ENCODE measurements at regions not wholly inside any gene's neighbourhood (a gene's known extent, or its start where the extent isn't known, plus 50 kb on each side); places are given as distances from the start of the nearest gene placed in this dataset.
A peak's percentile ranks its signal among the peaks of the same experiment; 100 is the strongest.
"Not testable (repeated sequence)": the region's sequence is repeated elsewhere in the genome, so short reads cannot be mapped to it uniquely, and the experiment has no call there.

DNA sequence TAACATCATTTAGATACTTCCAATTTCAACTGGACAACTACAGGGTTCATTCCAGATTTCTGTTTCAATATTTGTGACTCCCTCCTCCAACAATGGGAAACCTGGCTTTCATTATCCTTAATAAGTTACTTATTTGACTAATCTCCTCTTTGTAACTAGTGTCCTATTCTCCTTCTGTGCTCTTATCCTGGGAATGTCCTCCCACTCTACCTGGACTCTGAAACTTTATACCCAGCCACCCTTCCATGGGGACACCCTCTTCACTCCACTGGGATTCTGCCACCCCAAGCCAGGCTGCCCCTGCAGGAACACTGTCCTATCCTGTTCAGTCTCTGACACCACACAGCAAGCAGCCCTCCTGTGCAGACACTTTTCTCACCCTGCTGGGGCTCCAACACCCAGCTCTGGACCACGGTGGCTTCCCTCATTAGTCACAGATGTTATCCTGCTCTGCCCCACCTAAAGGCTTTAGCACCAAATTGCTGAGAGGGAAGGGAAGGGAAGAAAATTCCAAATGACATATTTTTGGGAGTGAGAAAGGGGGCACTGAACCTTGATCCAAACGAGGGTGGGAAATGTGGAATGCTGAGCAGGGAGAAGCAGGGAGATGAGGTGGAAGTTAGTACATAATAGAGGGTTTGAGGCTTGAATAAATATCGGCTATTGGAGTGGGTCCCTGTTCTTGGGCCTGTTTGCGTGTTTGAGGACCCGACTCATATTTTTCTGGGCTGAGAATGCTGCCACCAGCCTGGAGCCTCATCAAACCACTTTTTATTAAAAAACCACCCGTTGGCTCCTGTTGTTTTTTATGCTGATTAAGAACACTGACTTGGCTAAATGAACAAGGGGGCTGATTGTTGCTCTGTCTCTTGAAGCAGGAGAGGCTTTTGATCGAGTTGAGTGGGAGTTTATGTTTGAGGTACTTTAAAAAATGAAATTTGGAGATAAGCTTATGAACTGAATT, 54.0 kb upstream of the AKIRIN2 start:
- Histone ChIP-seq H3K27ac (no peak overlapping the region), H3K4me1 (replicated peaks in 1 of 2) (no peaks in the 10 kb centered on the region), H3K4me3 (no peak overlapping the region)
- ATAC-seq (replicated peaks in 6 of 8): peak in 2 of 8 experiments; percentile 19 to 46
- WGBS, 10 experiments: 0 to 63% (median 41%) methylated on average over 1 to 7 of the region's 7 CpGs; no CpG with 5 or more reads in 1 of the 10 experiments
- in situ Hi-C loops (cut with MboI; ENCODE audit: low pct_unique_long_range_greater_than_20kb in 2 of 9, low sequenced_read_pairs in 9 of 9, unreplicated experiment in 9 of 9): no loop called here

- H3K4me3 ChIP-seq: no peak overlapping the region
- ATAC-seq (replicated peaks in 6 of 8): no peak
- in situ Hi-C loops (cut with MboI; ENCODE audit: low pct_unique_long_range_greater_than_20kb in 2 of 9, low sequenced_read_pairs in 9 of 9, unreplicated experiment in 9 of 9): no loop called here
- 80 to 100% (median 88%) methylated on average over 1 of the region's 1 CpG; no CpG with 5 or more reads in 3 of the 10 experiments for WGBS, 10 experiments
- no peaks in the 10 kb centered on the region for H3K4me1 ChIP-seq (replicated peaks in 1 of 2)
- no peak overlapping the region for H3K27ac ChIP-seq
Observed at GRCh38 chr6:87754828-87755227, 52.8 kb upstream of the AKIRIN2 start.

GRCh38 chr6:87753131-87753685, 51.2 kb upstream of the AKIRIN2 start:
- H3K4me1 ChIP-seq (replicated peaks in 1 of 2): no peaks in the 10 kb centered on the region
- WGBS, 10 experiments: 0 to 100% (median 52%) methylated on average over 1 to 4 of the region's 4 CpGs
- no peak overlapping the region for H3K4me3 ChIP-seq
- in situ Hi-C loops (cut with MboI; ENCODE audit: low pct_unique_long_range_greater_than_20kb in 2 of 9, low sequenced_read_pairs in 9 of 9, unreplicated experiment in 9 of 9): no loop called here
- ATAC-seq (replicated peaks in 6 of 8): no peak
- H3K27ac ChIP-seq: no peak overlapping the region

DNA sequence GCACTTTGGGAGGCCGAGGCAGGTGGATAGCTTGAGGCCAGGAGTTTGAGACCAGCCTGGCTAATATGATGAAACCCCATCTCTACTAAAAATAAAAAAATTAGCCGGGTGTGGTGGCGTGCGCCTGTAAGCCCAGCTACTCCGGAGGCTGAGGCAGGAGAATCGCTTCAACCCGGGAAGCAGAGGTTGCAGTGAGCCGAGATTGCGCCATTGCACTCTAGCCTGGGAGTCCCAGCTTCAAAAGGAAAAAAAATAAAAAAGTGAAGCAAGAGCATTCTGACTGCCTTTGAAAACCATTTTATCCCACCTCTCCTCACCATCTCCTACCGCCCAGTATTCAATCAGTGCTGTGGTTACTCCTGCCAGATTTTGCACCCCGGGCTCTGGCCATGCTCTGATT, 50.5 kb upstream of the AKIRIN2 start:
- in situ Hi-C loops (cut with MboI; ENCODE audit: low pct_unique_long_range_greater_than_20kb in 2 of 9, low sequenced_read_pairs in 9 of 9, unreplicated experiment in 9 of 9); H3K4me1 ChIP-seq (replicated peaks in 1 of 2): not testable (repeated sequence)
- WGBS, 10 experiments: 42 to 100% (median 84%) methylated on average over 2 to 9 of the region's 11 CpGs; no CpG with 5 or more reads in 2 of the 10 experiments

More for the DNA sequence above, 50.5 kb upstream of the AKIRIN2 start:
- ATAC-seq (replicated peaks in 6 of 8); H3K4me3 ChIP-seq; H3K27ac ChIP-seq: not testable (repeated sequence)
